Suprapubic skin (tissue), 4 donors: ENCODE measurements at regions not wholly inside any gene's neighbourhood (a gene's known extent, or its start where the extent isn't known, plus 50 kb on each side); places are given as distances from the start of the nearest gene placed in this dataset.
"Not testable (repeated sequence)": the region's sequence is repeated elsewhere in the genome, so short reads cannot be mapped to it uniquely, and the experiment has no call there.

Source experiments
- DNase-seq, 2 donors: peaks; one replicate each; pipeline ENCODE4 v3.0.0-alpha.2; 2019; ENCODE audit warnings: low spot score in 2 of 2
- H3K27ac ChIP-seq: fragments of 200-600 bp; sonication (generic); one replicate; pipeline ENCODE4 v1.5.1; 2019
- H3K27me3 ChIP-seq: fragments of 200-600 bp; sonication (generic); one replicate; pipeline ENCODE4 v1.5.1; 2019
- H3K36me3 ChIP-seq: fragments of 200-600 bp; sonication (generic); one replicate; pipeline ENCODE4 v1.5.1; 2019
- H3K4me1 ChIP-seq: fragments of 200-600 bp; sonication (generic); one replicate; pipeline ENCODE4 v1.5.1; 2019
- H3K4me3 ChIP-seq: fragments of 200-600 bp; sonication (generic); one replicate; pipeline ENCODE4 v1.5.1; 2019; ENCODE audit warnings: mild to moderate bottlenecking
- H3K9me3 ChIP-seq: fragments of 200-600 bp; sonication (generic); one replicate; pipeline ENCODE4 v1.5.1; 2019
- CTCF ChIP-seq, 2 donors: fragments of 200-600 bp in 1 of 2; fragments of 450-650 bp in 1 of 2; sonication (generic) in 1 of 2; IDR thresholded peaks; one replicate each; pipeline ENCODE4 v1.5.1; 2016 to 2019; ENCODE audit warnings: antibody characterized with exemption in 2 of 2, mild to moderate bottlenecking in 1 of 2, moderate library complexity in 1 of 2
- EP300 ChIP-seq: sonication (generic); formaldehyde crosslinking; IDR thresholded peaks from one replicate; pipeline ENCODE4 v1.6.1; 2017; ENCODE audit warnings: antibody characterized with exemption
- POLR2A ChIP-seq, 2 donors: fragments of 450-650 bp; IDR thresholded peaks; one replicate each; pipeline ENCODE4 v1.6.1; 2017; ENCODE audit warnings: antibody characterized with exemption in 2 of 2, mild to moderate bottlenecking in 2 of 2, moderate library complexity in 2 of 2
- POLR2AphosphoS5 ChIP-seq, 3 donors: sonication (generic); formaldehyde crosslinking; IDR thresholded peaks; one replicate each; pipeline ENCODE4 v1.6.1; 2017; ENCODE audit warnings: antibody characterized with exemption in 3 of 3
- WGBS: methylation state at CpG from one replicate; pipeline ENCODE4 v1.1.5; 2018; 5-methylcytosine and 5-hydroxymethylcytosine counted together

DNA sequence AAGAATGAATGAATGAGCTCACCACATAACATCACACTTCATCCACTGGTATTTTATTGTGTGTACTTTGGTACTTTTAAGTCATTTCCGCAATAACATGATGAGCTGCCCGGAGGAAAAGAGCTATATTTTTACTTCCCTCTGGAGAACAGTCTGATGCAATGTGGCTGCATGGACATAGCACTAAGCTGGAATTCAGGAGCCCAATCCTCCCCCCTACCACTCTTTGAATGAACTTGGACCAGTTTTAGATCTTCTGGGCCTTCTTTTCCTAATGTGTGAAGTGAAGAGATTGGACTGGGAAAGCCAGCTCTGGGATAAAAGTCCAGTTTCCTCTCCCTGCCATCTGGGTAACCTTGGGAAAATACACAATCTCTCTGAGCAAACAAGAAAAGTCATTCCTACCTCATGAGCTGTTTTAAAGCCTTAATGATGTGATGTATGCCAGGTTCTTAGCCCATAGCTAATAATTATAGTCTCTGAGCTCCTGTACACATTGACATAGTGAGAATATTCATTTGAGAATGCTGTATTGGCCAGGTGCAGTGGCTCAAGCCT, 79.3 kb downstream of the ABCC12 start:
- Histone ChIP-seq H3K9me3 (no peaks in the 10 kb centered on the region), H3K36me3 (no peaks in the 10 kb centered on the region), H3K4me1 (no peaks in the 10 kb centered on the region), H3K27me3 (no peaks in the 10 kb centered on the region), H3K4me3 (no peak overlapping the region), H3K27ac (no peak overlapping the region)
- no peak for TF ChIP-seq EP300
- no peak for TF ChIP-seq POLR2A (IDR thresholded peaks at IDR 0.05)
- TF ChIP-seq POLR2AphosphoS5 (IDR thresholded peaks at IDR 0.05) = no peak
- no peak for TF ChIP-seq CTCF (IDR thresholded peaks at IDR 0.05)
- no peak for DNase-seq
- WGBS = 85% methylated on average over 2 of the region's 2 CpGs

- Histone ChIP-seq H3K36me3 (no peaks in the 10 kb centered on the region), H3K4me1 (no peaks in the 10 kb centered on the region), H3K27ac (no peak overlapping the region), H3K9me3 (no peaks in the 10 kb centered on the region), H3K27me3 (no peaks in the 10 kb centered on the region), H3K4me3 (no peak overlapping the region)
- TF ChIP-seq EP300 = no peak
- no peak for TF ChIP-seq POLR2A (IDR thresholded peaks at IDR 0.05)
- DNase-seq = no peak
- whole genome bisulfite sequencing = 75% methylated on average over 3 of the region's 3 CpGs
Measured at GRCh38 chr16:48075398-48075797, 80.4 kb downstream of the ABCC12 start.

- no peaks in the 10 kb centered on the region for H3K9me3 ChIP-seq
- H3K36me3 ChIP-seq = no peaks in the 10 kb centered on the region
- 87% methylated on average over 2 of the region's 2 CpGs for WGBS
- no peaks in the 10 kb centered on the region for H3K27me3 ChIP-seq
- TF ChIP-seq CTCF (IDR thresholded peaks at IDR 0.05) = no peak
- no peak for TF ChIP-seq POLR2A (IDR thresholded peaks at IDR 0.05)
- no peak for TF ChIP-seq EP300
- no peak overlapping the region for H3K27ac ChIP-seq
- no peaks in the 10 kb centered on the region for H3K4me1 ChIP-seq
- no peak for DNase-seq
- H3K4me3 ChIP-seq = no peak overlapping the region
Measured at GRCh38 chr16:48067388-48067787, 88.4 kb downstream of the ABCC12 start.

- Histone ChIP-seq H3K27me3 (no peaks in the 10 kb centered on the region), H3K4me1 (no peaks in the 10 kb centered on the region), H3K27ac (no peak overlapping the region), H3K4me3 (no peak overlapping the region), H3K9me3 (no peaks in the 10 kb centered on the region), H3K36me3 (no peaks in the 10 kb centered on the region)
- WGBS = 100% methylated on average over 1 of the region's 1 CpG
- no peak for TF ChIP-seq POLR2AphosphoS5 (IDR thresholded peaks at IDR 0.05)
- TF ChIP-seq CTCF (IDR thresholded peaks at IDR 0.05) = no peak
- TF ChIP-seq POLR2A (IDR thresholded peaks at IDR 0.05) = no peak
- TF ChIP-seq EP300 = no peak
- DNase-seq = no peak
Measured at GRCh38 chr16:48064971-48065370, 90.8 kb downstream of the ABCC12 start.

- DNase-seq = no peak
- Histone ChIP-seq H3K36me3 (no peaks in the 10 kb centered on the region), H3K27me3 (no peaks in the 10 kb centered on the region), H3K4me1 (no peaks in the 10 kb centered on the region), H3K27ac (no peak overlapping the region), H3K4me3 (no peak overlapping the region), H3K9me3 (no peaks in the 10 kb centered on the region)
- TF ChIP-seq POLR2AphosphoS5 (IDR thresholded peaks at IDR 0.05) (no peak), POLR2A (IDR thresholded peaks at IDR 0.05) (no peak), CTCF (IDR thresholded peaks at IDR 0.05) (no peak), EP300 (no peak)
Measured at GRCh38 chr16:48062681-48063080, 93.1 kb downstream of the ABCC12 start.

DNA sequence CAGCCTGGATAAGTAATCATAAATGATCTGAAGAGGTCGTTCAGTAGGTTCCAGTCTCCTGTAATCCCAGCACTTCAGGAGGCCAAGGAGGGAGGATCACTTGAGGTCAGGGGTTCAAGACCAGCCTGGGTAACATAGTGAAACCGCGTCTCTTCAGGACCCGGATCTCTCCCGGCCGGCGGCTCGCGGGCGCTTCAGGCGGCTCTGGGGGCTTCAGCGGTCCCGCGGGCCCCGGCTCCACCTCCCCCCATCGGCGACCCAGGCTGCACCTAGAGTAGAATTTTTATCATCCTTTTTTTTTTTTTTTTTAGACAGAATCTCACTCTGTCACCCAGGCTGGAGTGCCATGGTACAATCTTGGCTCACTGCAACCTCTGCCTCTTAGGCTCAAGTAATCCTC, 95.9 kb downstream of the ABCC12 start:
- Histone ChIP-seq H3K4me1 (peaks cover 2% of the 10 kb centered on the region), H3K27me3 (no peaks in the 10 kb centered on the region), H3K36me3 (no peaks in the 10 kb centered on the region), H3K9me3 (no peaks in the 10 kb centered on the region), H3K27ac (no peak overlapping the region), H3K4me3 (no peak overlapping the region)
- WGBS = 95% methylated on average over 17 of the region's 17 CpGs
- DNase-seq = no peak
- no peak for TF ChIP-seq POLR2AphosphoS5 (IDR thresholded peaks at IDR 0.05)
- no peak for TF ChIP-seq POLR2A (IDR thresholded peaks at IDR 0.05)
- TF ChIP-seq CTCF (IDR thresholded peaks at IDR 0.05) = no peak
- TF ChIP-seq EP300 = no peak

DNA sequence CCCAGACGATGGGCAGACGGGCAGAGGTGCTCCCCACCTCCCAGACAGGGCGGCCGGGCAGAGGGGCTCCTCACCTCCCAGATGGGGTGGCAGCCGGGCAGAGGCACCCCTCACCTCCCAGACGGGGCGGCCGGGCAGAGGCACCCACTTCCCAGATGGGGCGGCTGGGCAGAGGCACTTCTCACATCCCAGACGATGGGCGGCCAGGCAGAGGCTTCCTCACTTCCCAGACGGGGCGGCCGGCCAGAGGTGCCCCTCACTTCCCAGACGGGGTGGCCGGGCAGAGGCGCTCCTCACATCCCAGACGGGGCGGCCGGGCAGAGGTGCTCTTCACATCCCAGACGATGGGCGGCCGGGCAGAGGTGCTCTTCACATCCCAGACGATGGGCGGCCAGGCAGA, 96.6 kb downstream of the ABCC12 start:
- DNase-seq, H3K4me1 ChIP-seq, H3K36me3 ChIP-seq, H3K27me3 ChIP-seq, H3K27ac ChIP-seq, H3K4me3 ChIP-seq, H3K9me3 ChIP-seq: not testable (repeated sequence)
- 93% methylated on average over 8 of the region's 25 CpGs for WGBS
